NCI-H524 treated with DMSO at 0.1 percent for 48 hours (cell line): ENCODE measurements at regions not wholly inside any gene's neighbourhood (a gene's known extent, or its start where the extent isn't known, plus 50 kb on each side); places are given as distances from the start of the nearest gene placed in this dataset.

ENCODE experiments used
- DNase-seq: peaks from one replicate; lab custom pipeline; 2025; lab: John Stamatoyannopoulos, UW

GRCh38 chr14:100438678-100439592 lies 115.8 kb downstream of the SLC25A47 start:
- no peak for DNase-seq

GRCh38 chr14:100439781-100440180 lies 116.6 kb downstream of the SLC25A47 start:
- DNase-seq, result no peak

GRCh38 chr14:100440207-100440631 lies 117.1 kb downstream of the SLC25A47 start:
- peak; percentile 52 for DNase-seq

GRCh38 chr14:100440758-100441203 lies 117.6 kb downstream of the SLC25A47 start:
- DNase-seq, result no peak

GRCh38 chr14:100441271-100441947 lies 118.3 kb downstream of the SLC25A47 start:
- DNase-seq, result no peak

GRCh38 chr14:100442036-100442435 lies 118.9 kb downstream of the SLC25A47 start:
- no peak for DNase-seq

DNA sequence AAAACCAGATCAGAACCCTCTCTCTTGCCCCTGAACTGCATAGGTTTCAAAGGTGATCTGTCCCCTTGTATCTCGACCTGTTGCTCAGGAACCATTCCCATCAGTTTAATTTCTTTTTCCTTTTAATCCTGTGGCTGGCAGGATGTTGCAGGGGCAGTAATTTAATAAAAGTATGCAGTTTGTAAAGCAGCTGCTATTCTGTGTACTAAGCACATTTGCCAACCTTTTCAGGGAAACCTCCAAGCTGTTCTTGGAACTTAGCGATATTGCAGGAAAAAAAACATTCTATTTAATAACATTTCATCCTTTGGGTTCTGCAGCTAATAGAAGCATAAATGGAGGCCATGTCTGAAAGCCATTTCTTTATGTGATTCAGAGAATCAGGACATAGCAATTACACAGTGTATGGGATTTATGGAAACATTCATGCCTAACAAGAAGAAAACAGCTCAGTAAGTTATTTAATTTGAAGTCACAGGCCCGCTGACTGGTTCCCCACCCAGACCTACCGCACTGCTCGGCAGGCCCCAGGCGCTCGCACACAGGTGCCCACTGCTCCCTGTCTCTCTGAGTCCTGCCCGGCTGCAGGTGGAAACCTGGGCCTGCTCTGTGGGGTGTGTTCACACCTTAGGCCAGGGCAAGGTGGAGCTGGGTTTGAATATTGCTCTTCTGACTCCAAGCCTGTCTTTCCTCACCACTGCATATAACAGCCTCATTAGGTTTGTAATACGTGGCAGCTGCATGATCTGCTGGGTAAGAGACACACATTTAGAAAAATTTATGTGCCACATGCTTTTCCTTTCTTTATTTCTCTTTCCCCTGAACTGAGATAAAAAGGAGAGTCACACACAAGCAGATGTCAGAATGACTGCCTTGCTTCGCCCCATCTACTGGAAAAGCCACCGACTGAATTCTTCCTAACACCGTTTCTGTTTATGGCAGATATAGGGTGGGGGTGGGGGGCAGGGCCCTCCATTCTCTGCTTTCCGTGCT lies 119.7 kb downstream of the SLC25A47 start:
- DNase-seq, result no peak

GRCh38 chr14:100443603-100444002 lies 120.5 kb downstream of the SLC25A47 start:
- no peak for DNase-seq

- no peak for DNase-seq
These were observed 122.4 kb downstream of the SLC25A47 start for GRCh38 chr14:100445436-100446088.

DNA sequence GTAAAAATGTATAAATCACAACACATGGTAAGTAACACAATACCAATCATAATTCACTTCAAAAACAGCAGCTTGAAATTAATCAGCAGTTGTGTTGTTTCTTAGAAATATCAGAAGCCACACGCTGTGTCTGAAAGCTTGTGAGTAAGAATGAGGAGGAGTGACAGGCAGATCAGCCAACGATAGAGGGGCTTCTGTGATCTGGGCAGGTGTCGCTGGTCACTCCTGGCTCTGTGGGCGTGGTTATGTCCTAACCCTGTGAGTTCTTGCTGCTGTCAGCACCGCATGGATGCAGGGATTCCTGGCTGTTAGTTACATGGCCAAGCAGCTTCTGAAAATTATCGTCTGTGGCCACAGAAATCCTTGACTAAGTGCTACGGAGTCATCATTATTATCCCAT lies 123.4 kb downstream of the SLC25A47 start:
- peak; percentile 45 for DNase-seq

GRCh38 chr14:100448376-100448775 lies 125.2 kb downstream of the SLC25A47 start:
- DNase-seq, result no peak

- DNase-seq, result no peak
These were observed 126.3 kb downstream of the SLC25A47 start for GRCh38 chr14:100449225-100449987.

GRCh38 chr14:100450049-100450448 lies 126.9 kb downstream of the SLC25A47 start:
- DNase-seq, result no peak

DNA sequence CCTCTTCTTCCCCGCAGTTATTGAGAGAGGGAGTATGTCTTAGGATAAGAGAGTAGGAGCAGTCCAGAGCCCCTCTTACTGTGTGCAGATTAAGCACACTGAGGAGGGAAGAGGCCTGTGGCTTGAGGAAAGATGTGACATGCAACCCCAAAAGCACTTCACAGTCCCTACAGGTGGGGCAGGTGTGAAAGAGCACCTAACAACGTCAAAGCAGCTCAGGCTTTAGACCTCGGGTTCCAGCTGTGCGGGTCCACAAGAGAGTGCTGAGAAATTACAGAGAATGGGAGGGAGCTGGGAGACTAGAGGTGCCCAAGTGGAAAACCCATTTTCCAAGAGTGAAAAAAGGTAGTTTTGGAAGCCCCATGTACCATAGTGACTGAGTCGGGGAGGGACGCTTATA lies 127.6 kb downstream of the SLC25A47 start:
- no peak for DNase-seq

DNA sequence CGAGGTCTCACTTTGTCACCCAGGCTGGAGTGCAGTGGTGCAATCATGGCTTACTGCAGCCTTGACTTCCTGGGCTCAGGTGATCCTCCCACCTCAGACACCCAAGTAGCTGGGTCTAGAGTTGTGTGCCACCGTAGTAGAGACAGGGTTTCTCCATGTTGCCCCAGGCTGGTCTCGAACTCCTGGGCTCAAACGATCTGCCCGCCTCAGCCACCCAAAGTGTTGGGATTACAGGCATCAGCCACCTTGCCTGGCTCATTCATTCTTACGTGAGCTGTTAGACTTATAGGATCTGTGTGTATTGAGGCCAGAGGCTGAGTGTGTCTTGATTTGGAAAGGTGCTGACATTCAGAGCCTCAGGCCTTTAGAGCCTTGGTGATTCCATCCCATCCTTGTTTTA lies 128.1 kb downstream of the SLC25A47 start:
- no peak for DNase-seq

GRCh38 chr14:100453930-100454329 lies 130.8 kb downstream of the SLC25A47 start:
- DNase-seq, result no peak

DNA sequence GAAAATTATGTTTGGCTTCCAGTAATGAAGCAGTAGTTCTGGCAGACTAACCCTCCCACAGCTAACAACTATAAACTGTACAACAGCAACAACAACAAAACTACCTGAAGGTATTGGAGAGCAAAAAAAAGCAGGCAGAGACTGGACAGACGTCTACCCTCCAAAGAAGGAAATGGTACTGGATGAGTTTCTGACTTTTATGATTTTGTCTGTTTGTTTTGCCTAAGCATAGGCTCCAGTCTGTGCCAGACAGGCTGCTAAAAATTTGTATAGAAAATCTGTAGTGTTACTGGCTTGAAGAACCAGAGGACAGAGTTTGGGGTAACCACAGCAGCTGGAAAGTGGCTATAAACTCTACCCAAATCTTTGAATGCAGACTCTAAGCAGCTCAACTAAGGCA lies 131.3 kb downstream of the SLC25A47 start:
- DNase-seq, result no peak

DNA sequence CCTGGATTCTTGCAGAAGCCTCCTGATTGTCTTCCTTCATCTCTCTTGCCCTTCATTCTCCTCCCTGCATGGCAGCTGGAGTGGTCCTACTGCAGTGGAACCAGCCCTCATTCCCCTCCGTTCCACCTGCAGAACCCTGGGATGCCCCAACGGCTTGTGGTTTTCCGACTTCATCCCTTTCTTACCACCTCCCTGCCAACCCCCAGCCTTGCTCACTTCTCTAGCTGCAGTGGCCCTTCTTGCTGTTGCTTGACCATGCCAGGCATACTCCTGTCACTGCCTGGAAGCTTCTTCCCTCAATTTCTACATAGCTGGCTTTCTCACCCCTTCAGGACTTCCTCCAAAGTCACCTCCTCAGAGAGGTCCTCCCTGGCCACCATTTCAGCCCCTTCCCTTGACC lies 123.3 kb downstream of the BEGAIN start:
- no peak for DNase-seq

DNA sequence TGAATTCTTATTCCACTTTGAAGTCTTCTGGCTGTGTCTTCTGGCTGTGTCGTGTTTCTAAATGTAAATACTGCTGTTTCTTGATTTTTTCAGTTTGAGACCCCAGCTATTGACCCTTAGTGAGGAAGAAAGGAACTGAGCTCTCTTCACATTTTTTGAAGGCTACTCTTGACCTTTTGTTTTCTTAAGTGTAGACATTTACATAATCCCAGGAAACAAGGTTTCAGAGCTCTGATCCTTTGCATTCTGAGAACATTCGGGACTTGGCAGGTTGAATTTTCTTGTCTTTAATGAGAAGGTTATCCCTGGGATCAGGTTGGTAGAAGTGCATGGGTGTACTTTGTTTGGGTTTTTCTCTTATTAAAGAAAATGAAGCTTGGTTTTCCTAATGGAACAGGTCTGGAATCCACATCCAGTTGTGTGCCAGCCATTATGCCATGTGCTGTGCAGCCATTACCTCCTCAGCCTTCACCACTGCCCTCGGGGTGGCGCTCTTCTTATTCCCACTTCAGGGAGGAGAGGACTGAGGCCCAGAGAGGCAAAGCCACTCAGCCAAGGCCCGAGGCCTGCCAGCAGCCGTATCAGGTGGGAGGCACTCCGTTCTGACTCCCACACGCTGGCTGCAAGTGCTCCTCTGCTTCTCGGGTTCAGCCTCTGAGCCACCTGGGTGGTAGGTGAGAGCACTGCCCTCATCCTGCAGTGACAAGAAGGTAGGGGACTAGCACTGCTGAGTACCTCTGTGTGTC lies 120.9 kb downstream of the BEGAIN start:
- DNase-seq, result no peak
